ENCODE measurements at regions not wholly inside any gene's neighbourhood (a gene's known extent, or its start where the extent isn't known, plus 50 kb on each side); places are given as distances from the start of the nearest gene placed in this dataset.

- POLR2A ChIA-PET: no interaction called here
- no peak for DNase-seq
- TF ChIP-seq PBX3 (IDR thresholded peaks at IDR 0.05) (no peak), FOXJ3 (CRISPR knock-in tag; IDR thresholded peaks at IDR 0.05) (no peak)
- H3K4me3 ChIP-seq (ENCODE audit: low read depth in 2 of 2, low read length in 1 of 2): no peak overlapping the region
- no peaks in the 10 kb centered on the region; the same call in 1 of the 2 replicates for H3K9me3 ChIP-seq
- no peaks in the 10 kb centered on the region for H3K36me3 ChIP-seq (replicated peaks in 1 of 2; ENCODE audit: control insufficient read depth in 1 of 2, insufficient read depth in 2 of 2, low read length in 1 of 2)
- H3K4me1 ChIP-seq (ENCODE audit: control insufficient read depth in 1 of 2, insufficient read depth in 2 of 2, low read depth in 1 of 2, low read length in 1 of 2): no peaks in the 10 kb centered on the region
- CTCF ChIA-PET: no interaction called here
- no peaks in the 10 kb centered on the region for H3K9me2 ChIP-seq
- no peaks in the 10 kb centered on the region for H3K27me3 ChIP-seq (ENCODE audit: insufficient read depth)
- no peak overlapping the region for H3K9ac ChIP-seq
- no peaks in the 10 kb centered on the region for H4K20me1 ChIP-seq (ENCODE audit: insufficient read depth)
- 26% methylated on average over 1 of the region's 1 CpG for WGBS (ENCODE audit: low lambda C conversion rate)
- no peaks in the 10 kb centered on the region for H3K79me2 ChIP-seq (ENCODE audit: insufficient read depth)
- no peak overlapping the region for H3K27ac ChIP-seq (ENCODE audit: low read depth in 2 of 2, low read length in 1 of 2)
- H3F3A ChIP-seq (replicated peaks; ENCODE audit: insufficient read depth): no peaks in the 10 kb centered on the region
- no peak overlapping the region for H2AFZ ChIP-seq (ENCODE audit: low read depth)
- no peak overlapping the region for H3K4me2 ChIP-seq
These were observed 945.1 kb downstream of the IGSF11 start for GRCh38 chr3:118089563-118089962.

- Histone ChIP-seq H4K20me1 (ENCODE audit: insufficient read depth) (no peaks in the 10 kb centered on the region), H3K4me3 (ENCODE audit: low read depth in 2 of 2, low read length in 1 of 2) (no peak overlapping the region), H2AFZ (ENCODE audit: low read depth) (no peak overlapping the region), H3K4me1 (ENCODE audit: control insufficient read depth in 1 of 2, insufficient read depth in 2 of 2, low read depth in 1 of 2, low read length in 1 of 2) (no peaks in the 10 kb centered on the region), H3K27ac (ENCODE audit: low read depth in 2 of 2, low read length in 1 of 2) (no peak overlapping the region), H3F3A (replicated peaks; ENCODE audit: insufficient read depth) (no peaks in the 10 kb centered on the region), H3K79me2 (ENCODE audit: insufficient read depth) (no peaks in the 10 kb centered on the region), H3K9ac (no peak overlapping the region), H3K9me3 (no peaks in the 10 kb centered on the region), H3K36me3 (replicated peaks in 1 of 2; ENCODE audit: control insufficient read depth in 1 of 2, insufficient read depth in 2 of 2, low read length in 1 of 2) (no peaks in the 10 kb centered on the region), H3K27me3 (ENCODE audit: insufficient read depth) (no peaks in the 10 kb centered on the region), H3K4me2 (no peak overlapping the region), H3K9me2 (no peaks in the 10 kb centered on the region)
- ChIA-PET CTCF (no interaction called here), POLR2A (no interaction called here)
- WGBS (ENCODE audit: low lambda C conversion rate): 29% methylated on average over 2 of the region's 2 CpGs
- no peak for TF ChIP-seq YY1 (IDR thresholded peaks at IDR 0.05; ENCODE audit: low read depth)
- TF ChIP-seq TAF1 (IDR thresholded peaks at IDR 0.05; ENCODE audit: borderline replicate concordance, low read depth, low read length): no peak
- TF ChIP-seq POLR2AphosphoS5 (IDR thresholded peaks at IDR 0.05; ENCODE audit: low read depth, low read length): no peak
- TF ChIP-seq CTCF (IDR thresholded peaks at IDR 0.05): no peak
- TF ChIP-seq GATA2 (CRISPR knock-in tag; IDR thresholded peaks at IDR 0.05): no peak
- no peak for DNase-seq
These were observed 937.4 kb downstream of the IGSF11 start for GRCh38 chr3:118097226-118097625.

- Histone ChIP-seq H3K9ac (no peak overlapping the region), H3F3A (replicated peaks; ENCODE audit: insufficient read depth) (no peaks in the 10 kb centered on the region), H3K27ac (ENCODE audit: low read depth in 2 of 2, low read length in 1 of 2) (no peak overlapping the region), H3K36me3 (replicated peaks in 1 of 2; ENCODE audit: control insufficient read depth in 1 of 2, insufficient read depth in 2 of 2, low read length in 1 of 2) (no peaks in the 10 kb centered on the region), H2AFZ (ENCODE audit: low read depth) (no peak overlapping the region), H3K9me2 (no peaks in the 10 kb centered on the region), H3K9me3 (no peaks in the 10 kb centered on the region), H3K4me2 (no peak overlapping the region), H4K20me1 (ENCODE audit: insufficient read depth) (no peaks in the 10 kb centered on the region), H3K27me3 (ENCODE audit: insufficient read depth) (no peaks in the 10 kb centered on the region), H3K79me2 (ENCODE audit: insufficient read depth) (no peaks in the 10 kb centered on the region), H3K4me1 (ENCODE audit: control insufficient read depth in 1 of 2, insufficient read depth in 2 of 2, low read depth in 1 of 2, low read length in 1 of 2) (no peaks in the 10 kb centered on the region), H3K4me3 (ENCODE audit: low read depth in 2 of 2, low read length in 1 of 2) (no peak overlapping the region)
- CTCF ChIA-PET: no interaction called here
- DNase-seq: no peak
- WGBS (ENCODE audit: low lambda C conversion rate): 33% methylated on average over 1 of the region's 1 CpG
- POLR2A ChIA-PET: no interaction called here
- TF ChIP-seq NFIC (IDR thresholded peaks at IDR 0.05; ENCODE audit: borderline replicate concordance) (no peak), CHD2 (IDR thresholded peaks at IDR 0.05; ENCODE audit: low read length, partially characterized antibody) (no peak), FOXJ3 (CRISPR knock-in tag; IDR thresholded peaks at IDR 0.05) (no peak), SMC3 (IDR thresholded peaks at IDR 0.05; ENCODE audit: low read depth, low read length) (no peak), TEAD4 (IDR thresholded peaks at IDR 0.05; ENCODE audit: borderline replicate concordance, insufficient read depth) (no peak), CTCF (IDR thresholded peaks at IDR 0.05) (no peak), JUND (IDR thresholded peaks at IDR 0.05) (no peak), GABPA (IDR thresholded peaks at IDR 0.05; ENCODE audit: low read depth) (no peak), EP300 (IDR thresholded peaks at IDR 0.05; ENCODE audit: borderline replicate concordance in 1 of 2, low read depth in 1 of 2, low read length in 1 of 2) (no peak), ELF1 (IDR thresholded peaks at IDR 0.05) (no peak), MAX (IDR thresholded peaks at IDR 0.05; ENCODE audit: low read depth) (no peak), RCOR1 (IDR thresholded peaks at IDR 0.05; ENCODE audit: low read length) (no peak), FOXM1 (IDR thresholded peaks at IDR 0.05; ENCODE audit: low read depth) (no peak), TAF1 (IDR thresholded peaks at IDR 0.05; ENCODE audit: borderline replicate concordance, low read depth, low read length) (no peak)
These were observed 937.0 kb downstream of the IGSF11 start for GRCh38 chr3:118097660-118098059.
